Fibroblast of lung (primary cell): ENCODE measurements at regions not wholly inside any gene's neighbourhood (a gene's known extent, or its start where the extent isn't known, plus 50 kb on each side); places are given as distances from the start of the nearest gene placed in this dataset.
A peak's percentile ranks its signal among the peaks of the same experiment; 100 is the strongest.

Experiments
- DNase-seq, 2 donors: peaks; one replicate each; pipeline versions ENCODE4 v3.0.0 to v3.0.0-alpha.2; 2010; ENCODE audit warnings: low read depth in 2 of 2
- H2AFZ ChIP-seq: 2 replicates; pipeline ENCODE4 v1.5.1; 2012; ENCODE audit warnings: low read length, control low read depth, inconsistent platforms
- H3K27ac ChIP-seq: 2 replicates; pipeline ENCODE4 v1.5.1; 2011; ENCODE audit warnings: low read length, control low read depth; ENCODE audit not compliant: insufficient read depth
- H3K27me3 ChIP-seq: 2 replicates; pipeline ENCODE4 v1.5.1; 2011; ENCODE audit warnings: mild to moderate bottlenecking, low read length; ENCODE audit not compliant: control insufficient read depth, insufficient read depth
- H3K36me3 ChIP-seq: 2 replicates; pipeline ENCODE4 v1.5.1; 2011; ENCODE audit warnings: low read length; ENCODE audit not compliant: control insufficient read depth, insufficient read depth
- H3K4me1 ChIP-seq: 2 replicates; pipeline ENCODE4 v1.5.1; 2011; ENCODE audit warnings: low read length; ENCODE audit not compliant: control insufficient read depth, insufficient read depth; ENCODE audit errors: extremely low read depth
- H3K4me2 ChIP-seq: 2 replicates; pipeline ENCODE4 v1.5.1; 2011; ENCODE audit warnings: low read length, control low read depth; ENCODE audit not compliant: insufficient read depth; ENCODE audit errors: extremely low read depth
- H3K4me3 ChIP-seq, 4 experiments: fragments of 200-600 bp in 1 of 4; sonication (generic) in 1 of 4; replicated peaks in 1 of 4; 2 replicates each; pipeline ENCODE4 v1.5.1; 2011 to 2016; ENCODE audit warnings: low read length in 4 of 4, low read depth in 3 of 4, mild to moderate bottlenecking in 3 of 4, control low read depth in 2 of 4, inconsistent platforms in 1 of 4, mixed read lengths in 1 of 4; ENCODE audit not compliant: insufficient read depth in 1 of 4; ENCODE audit errors: control extremely low read depth in 1 of 4
- H3K79me2 ChIP-seq: 2 replicates; pipeline ENCODE4 v1.5.1; 2012; ENCODE audit warnings: mild to moderate bottlenecking, low read length, inconsistent platforms; ENCODE audit not compliant: control insufficient read depth, insufficient read depth
- H3K9ac ChIP-seq: 2 replicates; pipeline ENCODE4 v1.5.1; 2011; ENCODE audit warnings: mild to moderate bottlenecking, low read length, control low read depth; ENCODE audit not compliant: insufficient read depth
- H3K9me3 ChIP-seq: 2 replicates; pipeline ENCODE4 v1.5.1; 2012; ENCODE audit warnings: low read depth, low read length; ENCODE audit not compliant: control insufficient read depth, insufficient read depth
- H4K20me1 ChIP-seq: 2 replicates; pipeline ENCODE4 v1.5.1; 2011; ENCODE audit warnings: low read length; ENCODE audit not compliant: control insufficient read depth, insufficient read depth; ENCODE audit errors: extremely low read depth
- EZH2 ChIP-seq: IDR thresholded peaks from 2 replicates; pipeline ENCODE4 v1.5.1; 2012; ENCODE audit warnings: low read length, control low read depth, mild to moderate bottlenecking; ENCODE audit errors: missing control alignments
- TF ChIP-seq, protein P1 (sequence below), 2 donors: IDR thresholded peaks in 1 of 2; conservative IDR thresholded peaks in 1 of 2; 1 replicate in 1 of 2; 2 replicates in 1 of 2; pipeline ENCODE4 v1.5.1; 2011 to 2012; ENCODE audit warnings: low read length in 2 of 2, control low read depth in 1 of 2, inconsistent platforms in 1 of 2, low read depth in 1 of 2, mild to moderate bottlenecking in 1 of 2

GRCh38 chr10:62610649-62611229, 193.8 kb upstream of the ADO start:
- Histone ChIP-seq H3K79me2 (no peaks in the 10 kb centered on the region), H3K27ac (no peak overlapping the region), H3K4me2 (no peak overlapping the region), H2AFZ (no peak overlapping the region), H3K27me3 (no peaks in the 10 kb centered on the region), H4K20me1 (no peaks in the 10 kb centered on the region), H3K36me3 (no peaks in the 10 kb centered on the region), H3K9me3 (no peaks in the 10 kb centered on the region), H3K9ac (no peak overlapping the region), H3K4me3 (no peak overlapping the region), H3K4me1 (peaks cover 3% of the 10 kb centered on the region)
- peak; percentile 40 to 58 for DNase-seq
- TF ChIP-seq, protein P1, sequence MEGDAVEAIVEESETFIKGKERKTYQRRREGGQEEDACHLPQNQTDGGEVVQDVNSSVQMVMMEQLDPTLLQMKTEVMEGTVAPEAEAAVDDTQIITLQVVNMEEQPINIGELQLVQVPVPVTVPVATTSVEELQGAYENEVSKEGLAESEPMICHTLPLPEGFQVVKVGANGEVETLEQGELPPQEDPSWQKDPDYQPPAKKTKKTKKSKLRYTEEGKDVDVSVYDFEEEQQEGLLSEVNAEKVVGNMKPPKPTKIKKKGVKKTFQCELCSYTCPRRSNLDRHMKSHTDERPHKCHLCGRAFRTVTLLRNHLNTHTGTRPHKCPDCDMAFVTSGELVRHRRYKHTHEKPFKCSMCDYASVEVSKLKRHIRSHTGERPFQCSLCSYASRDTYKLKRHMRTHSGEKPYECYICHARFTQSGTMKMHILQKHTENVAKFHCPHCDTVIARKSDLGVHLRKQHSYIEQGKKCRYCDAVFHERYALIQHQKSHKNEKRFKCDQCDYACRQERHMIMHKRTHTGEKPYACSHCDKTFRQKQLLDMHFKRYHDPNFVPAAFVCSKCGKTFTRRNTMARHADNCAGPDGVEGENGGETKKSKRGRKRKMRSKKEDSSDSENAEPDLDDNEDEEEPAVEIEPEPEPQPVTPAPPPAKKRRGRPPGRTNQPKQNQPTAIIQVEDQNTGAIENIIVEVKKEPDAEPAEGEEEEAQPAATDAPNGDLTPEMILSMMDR (conservative IDR thresholded peaks at IDR 0.05 in 1 of 2, IDR thresholded peaks at IDR 0.05 in 1 of 2; ENCODE audit: low read depth in 1 of 2, low read length in 2 of 2) = peak; percentile 89 to 90
- TF ChIP-seq EZH2 = no peak

DNA sequence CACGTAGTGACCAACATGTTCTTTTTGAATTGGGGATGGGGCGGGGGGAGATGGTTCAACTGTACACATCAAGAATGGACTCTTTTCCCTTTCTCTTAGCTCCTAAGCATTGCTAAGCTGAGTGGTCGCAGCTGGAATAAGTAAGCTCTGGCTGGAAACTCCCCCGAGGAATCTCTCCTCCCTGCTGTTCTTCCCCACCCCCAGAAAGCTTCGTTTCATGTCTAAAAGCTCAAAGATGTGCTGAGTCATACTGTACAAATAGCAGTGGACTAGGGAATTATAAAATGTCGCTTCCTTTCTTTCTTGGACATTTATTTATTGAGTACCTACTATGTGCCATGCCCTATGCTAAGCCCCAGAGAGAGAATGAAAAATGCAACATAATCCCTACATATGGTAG, 191.1 kb upstream of the ADO start:
- Histone ChIP-seq H3K4me2 (no peak overlapping the region), H2AFZ (no peak overlapping the region), H4K20me1 (no peaks in the 10 kb centered on the region), H3K36me3 (no peaks in the 10 kb centered on the region), H3K9me3 (no peaks in the 10 kb centered on the region), H3K4me1 (peaks cover 3% of the 10 kb centered on the region), H3K4me3 (no peak overlapping the region), H3K27me3 (no peaks in the 10 kb centered on the region), H3K27ac (no peak overlapping the region), H3K9ac (no peak overlapping the region), H3K79me2 (no peaks in the 10 kb centered on the region)
- DNase-seq = peak; percentile 61 to 71
- TF ChIP-seq EZH2 = no peak
- TF ChIP-seq, protein P1 (conservative IDR thresholded peaks at IDR 0.05 in 1 of 2, IDR thresholded peaks at IDR 0.05 in 1 of 2; ENCODE audit: low read depth in 1 of 2, low read length in 2 of 2) = no peak

- Histone ChIP-seq H3K79me2 (no peaks in the 10 kb centered on the region), H3K27me3 (no peaks in the 10 kb centered on the region), H3K4me3 (no peak overlapping the region), H3K9ac (no peak overlapping the region), H3K36me3 (no peaks in the 10 kb centered on the region), H4K20me1 (no peaks in the 10 kb centered on the region), H3K4me1 (peaks cover 3% of the 10 kb centered on the region), H3K27ac (no peak overlapping the region), H3K4me2 (no peak overlapping the region), H3K9me3 (no peaks in the 10 kb centered on the region), H2AFZ (no peak overlapping the region)
- no peak for TF ChIP-seq EZH2
- TF ChIP-seq, protein P1 (conservative IDR thresholded peaks at IDR 0.05 in 1 of 2, IDR thresholded peaks at IDR 0.05 in 1 of 2; ENCODE audit: low read depth in 1 of 2, low read length in 2 of 2) = no peak
- DNase-seq = no peak
Measured at GRCh38 chr10:62613859-62614258, 190.7 kb upstream of the ADO start.
